OCI-LY3 (cell line): ENCODE measurements at regions not wholly inside any gene's neighbourhood (a gene's known extent, or its start where the extent isn't known, plus 50 kb on each side); places are given as distances from the start of the nearest gene placed in this dataset.

ENCODE experiments used
- H2AFZ ChIP-seq: fragments of 200-600, 300-600 bp; shearing (Covaris generic); 2 replicates; pipeline ENCODE4 v1.6.0; 2014; ENCODE audit warnings: antibody characterized with exemption, low read depth, low read length
- H3K27ac ChIP-seq: fragments of 200-600, 300-600 bp; sonication (generic); 2 replicates; pipeline ENCODE4 v1.5.1; 2014; ENCODE audit warnings: mild to moderate bottlenecking, low read length, moderate library complexity, mixed read lengths
- H3K27me3 ChIP-seq: fragments of 200-600, 300-600 bp; sonication (generic); 2 replicates; pipeline ENCODE4 v1.6.1; 2014; ENCODE audit warnings: low read depth, low read length, mixed read lengths
- H3K36me3 ChIP-seq: fragments of 200-600, 300-600 bp; sonication (generic); replicated peaks from 2 replicates; pipeline ENCODE3; 2014; ENCODE audit warnings: low read depth, low read length, mixed read lengths
- H3K4me1 ChIP-seq: fragments of 300-600, 200-600 bp; sonication (generic); 2 replicates; pipeline ENCODE4 v1.6.1; 2014; ENCODE audit warnings: low read length, mixed read lengths
- H3K4me2 ChIP-seq: fragments of 200-600, 300-600 bp; sonication (generic); 2 replicates; pipeline ENCODE4 v1.6.1; 2014; ENCODE audit warnings: low read length, mixed read lengths
- H3K4me3 ChIP-seq: fragments of 300-600, 200-600 bp; sonication (generic); 2 replicates; pipeline ENCODE4 v1.5.1; 2014; ENCODE audit warnings: antibody characterized with exemption, mild to moderate bottlenecking, low read length, moderate library complexity
- H3K79me2 ChIP-seq: fragments of 300-600, 200-600 bp; shearing (Covaris generic); 2 replicates; pipeline ENCODE4 v1.6.1; 2014; ENCODE audit warnings: mild to moderate bottlenecking, low read length, mixed read lengths
- H3K9ac ChIP-seq: fragments of 300-600, 200-600 bp; shearing (Covaris generic); 2 replicates; pipeline ENCODE4 v1.6.0; 2014; ENCODE audit warnings: mild to moderate bottlenecking, low read length, moderate library complexity
- H3K9me3 ChIP-seq: fragments of 200-600, 300-600 bp; shearing (Covaris generic); 2 replicates; pipeline ENCODE4 v1.6.1; 2014; ENCODE audit warnings: low read length, mixed read lengths; ENCODE audit not compliant: insufficient read depth
- H4K20me1 ChIP-seq: fragments of 200-600, 300-600 bp; sonication (generic); 2 replicates; pipeline ENCODE4 v1.6.1; 2016; ENCODE audit warnings: low read length, mixed read lengths; ENCODE audit not compliant: insufficient read depth
- EZH2phosphoT487 ChIP-seq: fragments of 200-600 bp; shearing (Covaris generic); IDR thresholded peaks from 2 replicates; pipeline ENCODE4 v1.6.1; 2018; ENCODE audit warnings: antibody characterized with exemption, mixed run types, low read depth
- TF ChIP-seq, protein P1 (sequence below): fragments of 200-600, 300-600 bp; sonication (generic); IDR thresholded peaks from 2 replicates; pipeline ENCODE4 v1.5.1; 2014; ENCODE audit warnings: antibody characterized with exemption, low read length, low read depth

DNA sequence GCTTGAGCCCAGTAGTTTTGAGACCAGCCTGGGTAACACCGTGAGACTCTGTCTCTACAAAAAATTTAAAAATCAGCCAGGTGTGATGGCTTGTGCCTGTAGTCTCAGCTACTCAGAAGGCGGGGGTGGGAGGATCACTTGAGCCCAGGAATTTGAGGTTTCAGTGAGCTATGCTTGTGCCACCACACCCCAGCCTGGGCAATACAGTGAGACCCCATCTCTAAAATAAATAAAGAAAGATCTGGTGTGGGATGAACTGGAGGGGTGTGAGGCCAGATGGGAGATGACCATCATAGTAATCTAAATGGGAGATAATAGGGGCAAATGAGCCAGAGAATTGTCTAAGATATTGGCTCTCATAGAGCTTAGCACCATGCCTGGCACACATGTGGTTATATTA, 60.1 kb upstream of the TRABD2B start:
- no peak overlapping the region for H3K9ac ChIP-seq
- TF ChIP-seq, protein P1, sequence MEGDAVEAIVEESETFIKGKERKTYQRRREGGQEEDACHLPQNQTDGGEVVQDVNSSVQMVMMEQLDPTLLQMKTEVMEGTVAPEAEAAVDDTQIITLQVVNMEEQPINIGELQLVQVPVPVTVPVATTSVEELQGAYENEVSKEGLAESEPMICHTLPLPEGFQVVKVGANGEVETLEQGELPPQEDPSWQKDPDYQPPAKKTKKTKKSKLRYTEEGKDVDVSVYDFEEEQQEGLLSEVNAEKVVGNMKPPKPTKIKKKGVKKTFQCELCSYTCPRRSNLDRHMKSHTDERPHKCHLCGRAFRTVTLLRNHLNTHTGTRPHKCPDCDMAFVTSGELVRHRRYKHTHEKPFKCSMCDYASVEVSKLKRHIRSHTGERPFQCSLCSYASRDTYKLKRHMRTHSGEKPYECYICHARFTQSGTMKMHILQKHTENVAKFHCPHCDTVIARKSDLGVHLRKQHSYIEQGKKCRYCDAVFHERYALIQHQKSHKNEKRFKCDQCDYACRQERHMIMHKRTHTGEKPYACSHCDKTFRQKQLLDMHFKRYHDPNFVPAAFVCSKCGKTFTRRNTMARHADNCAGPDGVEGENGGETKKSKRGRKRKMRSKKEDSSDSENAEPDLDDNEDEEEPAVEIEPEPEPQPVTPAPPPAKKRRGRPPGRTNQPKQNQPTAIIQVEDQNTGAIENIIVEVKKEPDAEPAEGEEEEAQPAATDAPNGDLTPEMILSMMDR, result no peak
- no peak for TF ChIP-seq EZH2phosphoT487
- no peaks in the 10 kb centered on the region for H3K27me3 ChIP-seq

DNA sequence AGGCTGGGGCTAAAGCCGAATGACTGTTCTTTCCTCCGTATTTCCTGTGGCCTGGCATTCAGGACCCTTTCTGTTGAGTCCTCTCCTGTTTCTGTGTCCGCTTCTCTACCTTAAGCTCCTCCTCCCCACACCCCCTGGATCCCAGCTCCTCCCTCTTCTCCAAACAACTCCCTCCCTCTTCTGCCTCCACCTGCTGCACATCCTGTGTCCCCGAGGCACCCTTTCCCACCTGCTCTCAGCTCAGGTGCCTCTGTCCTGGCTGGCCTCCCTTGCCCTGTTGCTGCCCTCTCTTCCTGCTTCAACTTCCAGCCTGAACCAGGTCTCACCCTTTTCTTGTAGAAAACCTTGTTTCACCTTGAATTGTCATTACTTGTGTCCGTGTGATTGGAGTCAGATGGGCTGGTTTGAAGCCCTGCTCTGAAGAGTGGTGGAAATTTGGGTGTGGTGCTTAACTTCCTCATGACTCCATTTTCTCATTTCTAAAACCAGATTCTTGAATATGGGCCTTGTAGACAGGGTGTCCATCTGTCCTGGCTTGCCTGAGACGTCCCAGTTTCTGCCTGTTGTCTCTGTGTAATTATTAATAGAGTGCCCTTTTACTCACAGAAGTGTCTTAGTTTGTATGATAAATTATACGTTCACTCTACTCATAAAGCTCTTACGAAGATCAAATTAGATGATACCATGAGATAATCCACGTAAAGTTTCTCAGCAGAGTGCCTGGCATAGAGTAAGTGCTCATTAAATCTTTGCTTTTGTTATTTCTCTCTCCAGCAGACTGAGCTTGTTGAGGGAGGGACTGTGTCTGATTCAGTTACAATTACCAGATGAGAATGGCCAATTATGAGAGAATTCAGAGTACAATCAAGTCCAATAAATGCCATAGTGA, 58.9 kb upstream of the TRABD2B start:
- H3K79me2 ChIP-seq, result no peaks in the 10 kb centered on the region
- H3K4me2 ChIP-seq, result no peak overlapping the region
- no peak overlapping the region for H3K27ac ChIP-seq
- H3K27me3 ChIP-seq, result no peaks in the 10 kb centered on the region
- no peaks in the 10 kb centered on the region for H3K36me3 ChIP-seq
- H3K4me3 ChIP-seq, result no peak overlapping the region
- H2AFZ ChIP-seq, result no peak overlapping the region
- H4K20me1 ChIP-seq, result no peaks in the 10 kb centered on the region
- no peaks in the 10 kb centered on the region for H3K9me3 ChIP-seq
- H3K4me1 ChIP-seq, result peaks cover 5% of the 10 kb centered on the region; the same call in 1 of the 2 replicates
- H3K9ac ChIP-seq, result no peak overlapping the region
- TF ChIP-seq EZH2phosphoT487, result no peak

More for the DNA sequence above, 60.1 kb upstream of the TRABD2B start:
- Histone ChIP-seq H3K4me2 (no peak overlapping the region), H3K79me2 (no peaks in the 10 kb centered on the region), H4K20me1 (no peaks in the 10 kb centered on the region), H3K9me3 (no peaks in the 10 kb centered on the region), H3K27ac (no peak overlapping the region), H3K4me1 (peaks cover 9% of the 10 kb centered on the region), H3K4me3 (no peak overlapping the region), H2AFZ (no peak overlapping the region), H3K36me3 (no peaks in the 10 kb centered on the region)

DNA sequence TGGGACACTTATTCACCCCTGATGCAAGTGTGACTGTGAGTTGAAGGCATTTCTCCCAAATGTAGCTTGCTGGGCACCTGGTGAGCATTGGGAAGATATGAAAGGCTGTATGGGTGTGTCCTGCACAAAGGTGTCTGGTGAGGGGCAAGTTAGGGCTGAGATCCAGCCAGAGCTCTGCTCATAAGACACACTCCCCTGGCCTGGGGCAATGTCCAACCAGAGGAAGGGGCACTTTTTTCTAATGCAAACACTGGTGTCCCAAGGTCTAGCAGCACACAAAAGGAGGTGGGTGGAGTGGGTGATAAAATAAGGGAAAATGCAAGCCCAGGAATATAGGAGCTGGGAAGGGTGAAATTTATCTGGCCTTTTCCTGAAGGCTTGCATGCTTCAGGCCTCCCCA, 57.0 kb upstream of the TRABD2B start:
- H3K79me2 ChIP-seq, result no peaks in the 10 kb centered on the region
- H3K4me1 ChIP-seq, result peaks cover 5% of the 10 kb centered on the region; the same call in 1 of the 2 replicates
- H2AFZ ChIP-seq, result no peak overlapping the region

DNA sequence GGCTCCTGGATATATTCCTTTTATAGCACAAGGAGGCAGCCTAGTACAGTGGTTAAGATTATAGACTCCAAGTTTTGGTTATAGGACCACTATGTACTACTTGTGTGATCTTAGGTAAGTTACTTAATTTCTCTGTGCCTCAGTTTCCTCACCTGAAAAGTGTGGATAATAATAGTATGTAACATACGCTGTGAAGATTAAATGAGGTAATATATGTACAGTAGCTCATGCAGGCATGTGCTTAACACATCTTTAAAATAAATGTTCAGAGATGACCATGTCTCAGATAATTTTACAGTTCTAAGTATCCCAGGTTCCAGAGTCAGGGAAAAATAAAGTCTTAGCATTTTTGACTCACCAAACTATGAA, 55.7 kb upstream of the TRABD2B start:
- Histone ChIP-seq H3K4me3 (no peak overlapping the region), H3K4me2 (no peak overlapping the region)

More for the DNA sequence above, 57.0 kb upstream of the TRABD2B start:
- Histone ChIP-seq H3K4me3 (no peak overlapping the region), H3K4me2 (no peak overlapping the region), H3K9ac (no peak overlapping the region), H3K27me3 (no peaks in the 10 kb centered on the region), H3K9me3 (no peaks in the 10 kb centered on the region), H3K27ac (no peak overlapping the region), H4K20me1 (no peaks in the 10 kb centered on the region), H3K36me3 (no peaks in the 10 kb centered on the region)
- TF ChIP-seq, protein P1, result no peak
- no peak for TF ChIP-seq EZH2phosphoT487

More for the DNA sequence above, 55.7 kb upstream of the TRABD2B start:
- Histone ChIP-seq H3K27ac (no peak overlapping the region), H4K20me1 (no peaks in the 10 kb centered on the region), H3K4me1 (peaks cover 5% of the 10 kb centered on the region; the same call in 1 of the 2 replicates), H3K79me2 (no peaks in the 10 kb centered on the region), H2AFZ (no peak overlapping the region), H3K27me3 (no peaks in the 10 kb centered on the region), H3K36me3 (no peaks in the 10 kb centered on the region), H3K9ac (no peak overlapping the region), H3K9me3 (no peaks in the 10 kb centered on the region)
- TF ChIP-seq, protein P1, result no peak
- TF ChIP-seq EZH2phosphoT487, result no peak
